ENCODE measurements at regions not wholly inside any gene's neighbourhood (a gene's known extent, or its start where the extent isn't known, plus 50 kb on each side); places are given as distances from the start of the nearest gene placed in this dataset.
"Not testable (repeated sequence)": the region's sequence is repeated elsewhere in the genome, so short reads cannot be mapped to it uniquely, and the experiment has no call there.

DNA sequence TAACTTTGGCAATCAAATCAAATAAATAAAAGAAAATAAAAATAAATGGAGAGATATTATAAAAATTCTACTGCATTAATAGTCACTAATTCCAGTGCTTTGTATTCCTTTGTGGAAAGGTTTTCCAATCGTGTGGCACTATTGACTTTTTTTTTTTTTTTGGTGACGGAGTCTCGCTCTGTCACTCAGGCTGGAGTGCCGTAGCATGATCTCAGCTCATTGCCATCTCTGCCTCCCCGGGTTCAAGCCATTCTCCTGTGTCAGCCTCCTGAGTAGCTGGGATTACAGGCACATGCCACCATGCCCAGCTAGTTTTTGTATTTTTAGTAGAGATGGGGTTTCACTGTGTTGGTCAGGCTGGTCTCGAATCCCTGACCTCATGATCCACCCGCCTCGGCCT, 122.3 kb downstream of the HS3ST3B1 start:
- not testable (repeated sequence) for DNase-seq (ENCODE audit: low read depth)

DNA sequence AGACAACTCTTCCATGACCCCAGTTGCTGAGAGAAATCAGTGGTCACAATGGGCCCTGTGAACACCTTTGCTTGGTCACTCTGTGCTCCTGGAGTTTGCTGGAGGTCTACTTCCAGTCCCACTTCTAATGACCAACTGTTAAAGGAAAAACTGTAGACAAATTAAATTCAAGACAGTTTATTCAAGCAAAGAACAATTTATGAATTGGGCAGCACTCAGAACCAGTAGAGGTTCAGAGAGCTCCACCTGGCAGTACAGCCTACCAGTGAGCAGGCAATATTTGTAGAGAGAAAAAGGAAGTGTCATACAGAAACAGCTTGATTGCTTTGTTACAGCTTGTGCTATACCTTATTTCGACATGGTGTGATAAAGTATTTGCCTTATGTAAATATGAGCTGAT, 116.5 kb downstream of the HS3ST3B1 start:
- no peak for DNase-seq (ENCODE audit: low read depth)

DNA sequence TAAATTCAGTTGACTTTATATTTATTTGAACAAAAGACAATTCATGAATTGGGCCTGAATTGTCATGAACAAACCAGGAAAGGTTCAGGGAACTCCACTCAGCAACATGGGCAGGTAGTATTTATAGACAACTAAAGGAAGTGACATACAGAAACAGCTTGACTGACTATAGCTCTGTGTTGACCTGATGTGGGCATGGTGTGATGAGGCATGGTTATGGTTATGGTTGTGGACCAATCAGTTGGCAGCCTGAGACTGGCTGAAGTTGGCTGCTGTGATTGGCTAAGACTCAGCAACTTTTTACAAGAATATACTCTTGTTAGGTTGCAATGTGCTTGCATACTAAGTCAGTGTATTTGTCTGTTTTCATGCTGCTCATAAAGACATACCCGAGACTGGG, 108.4 kb downstream of the HS3ST3B1 start:
- DNase-seq (ENCODE audit: low read depth) = no peak

DNA sequence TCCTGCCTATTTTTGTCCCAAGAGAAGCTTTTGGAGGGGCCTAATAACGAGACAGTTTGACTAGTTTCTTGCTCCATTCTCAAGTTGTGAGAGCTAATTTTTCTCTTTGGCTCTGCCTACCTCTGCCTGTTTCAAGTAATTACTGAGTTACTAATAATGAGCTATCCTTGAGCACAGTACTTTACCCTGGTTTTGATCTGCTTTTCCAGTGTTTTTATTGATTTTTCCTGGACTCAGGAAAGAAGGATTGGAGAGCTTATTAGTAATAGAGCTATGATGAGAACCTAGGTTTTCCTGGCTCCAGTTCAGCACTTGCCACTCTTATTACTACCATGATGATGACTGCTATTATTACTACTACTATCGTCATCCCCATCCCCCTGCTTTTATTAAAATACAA, 106.7 kb downstream of the HS3ST3B1 start:
- DNase-seq (ENCODE audit: low read depth) = no peak

DNA sequence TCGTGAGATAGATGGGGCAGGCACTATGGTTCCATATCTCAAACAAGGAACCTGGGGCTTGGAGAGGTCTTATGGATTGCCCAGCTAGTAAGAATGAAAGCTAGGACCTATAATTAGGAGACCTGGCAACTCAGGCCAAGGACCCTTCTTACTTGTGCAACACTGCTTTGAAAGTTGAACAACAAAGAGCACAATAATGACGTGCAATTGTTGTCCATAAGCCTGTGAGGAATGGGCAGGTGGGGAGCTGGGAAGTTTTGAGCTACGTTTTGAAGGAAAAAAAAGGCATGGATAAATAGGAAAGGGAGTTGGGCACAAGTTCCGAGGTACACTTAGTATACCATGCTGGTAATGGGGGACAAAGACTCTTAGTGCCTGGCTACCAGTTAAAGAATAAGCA, 104.3 kb downstream of the HS3ST3B1 start:
- no peak for DNase-seq (ENCODE audit: low read depth)
